IMR-90 (cell line): ENCODE measurements at regions not wholly inside any gene's neighbourhood (a gene's known extent, or its start where the extent isn't known, plus 50 kb on each side); places are given as distances from the start of the nearest gene placed in this dataset.

Source experiments
- RCOR1 ChIP-seq: IDR thresholded peaks from 2 replicates; pipeline ENCODE4 v1.6.1; 2012; ENCODE audit warnings: mild to moderate bottlenecking, low read length, improper control_type of control experiment; ENCODE audit not compliant: insufficient replicate concordance
- SMC3 ChIP-seq: fragments of 150-350 bp; IDR thresholded peaks from 2 replicates; pipeline ENCODE4 v1.6.1; 2016; ENCODE audit warnings: low read depth, mild to moderate bottlenecking, antibody characterized with exemption, low read length, moderate library complexity

- TF ChIP-seq SMC3 (no peak), RCOR1 (no peak)
Measured at GRCh38 chr5:135265497-135266302, 133.3 kb downstream of the MACROH2A1 start (continued).
